Astrocyte (in vitro differentiated cells and primary cell): ENCODE measurements at regions not wholly inside any gene's neighbourhood (a gene's known extent, or its start where the extent isn't known, plus 50 kb on each side); places are given as distances from the start of the nearest gene placed in this dataset.

ENCODE experiments used
- DNase-seq: peaks from one replicate; pipeline ENCODE4 v3.0.0-alpha.2; 2010; ENCODE audit warnings: low read depth
- FAIRE-seq: peaks from 2 replicates; lab custom pipeline; 2011; peaks lifted over from hg19 to GRCh38; lab: Jason Lieb, UNC
- H2AFZ ChIP-seq: 2 replicates; pipeline ENCODE4 v1.6.0; 2012; ENCODE audit warnings: low read depth, low read length, inconsistent platforms
- H3K27ac ChIP-seq: 2 replicates; pipeline ENCODE4 v1.5.1; 2011; ENCODE audit warnings: low read depth, low read length, inconsistent platforms
- H3K27me3 ChIP-seq: 2 replicates; pipeline ENCODE4 v1.6.0; 2011; ENCODE audit warnings: low read length, inconsistent platforms; ENCODE audit not compliant: insufficient read depth
- H3K36me3 ChIP-seq: 2 replicates; pipeline ENCODE4 v1.5.1; 2011; ENCODE audit warnings: low read length, inconsistent platforms; ENCODE audit not compliant: insufficient read depth
- H3K4me1 ChIP-seq: 2 replicates; pipeline ENCODE4 v1.5.1; 2011; ENCODE audit warnings: low read length, inconsistent platforms; ENCODE audit not compliant: insufficient read depth
- H3K4me2 ChIP-seq: 2 replicates; pipeline ENCODE4 v1.6.0; 2012; ENCODE audit warnings: low read length, inconsistent platforms
- H3K4me3 ChIP-seq: 2 replicates; pipeline ENCODE4 v1.5.1; 2011; ENCODE audit warnings: low read depth, mild to moderate bottlenecking, low read length, inconsistent platforms; ENCODE audit not compliant: insufficient read depth
- H3K79me2 ChIP-seq: 2 replicates; pipeline ENCODE4 v1.6.0; 2012; ENCODE audit warnings: mild to moderate bottlenecking, low read length, inconsistent platforms; ENCODE audit not compliant: insufficient read depth
- H3K9ac ChIP-seq: 2 replicates; pipeline ENCODE4 v1.6.0; 2012; ENCODE audit warnings: mild to moderate bottlenecking, low read length, inconsistent platforms
- H3K9me3 ChIP-seq: 2 replicates; pipeline ENCODE4 v1.5.1; 2012; ENCODE audit warnings: low read depth, mild to moderate bottlenecking, low read length, inconsistent platforms; ENCODE audit not compliant: insufficient read depth
- H4K20me1 ChIP-seq: 2 replicates; pipeline ENCODE4 v1.6.0; 2012; ENCODE audit warnings: low read length, inconsistent platforms; ENCODE audit not compliant: insufficient read depth
- H3K27ac Mint-ChIP-seq: one replicate; pipeline ENCODE4 v1.8.0; 2021; ENCODE audit warnings: mild to moderate bottlenecking, mixed read lengths; ENCODE audit not compliant: unreplicated experiment
- H3K27me3 Mint-ChIP-seq: one replicate; pipeline ENCODE4 v1.8.0; 2021; ENCODE audit warnings: low read depth, mixed read lengths; ENCODE audit not compliant: unreplicated experiment
- H3K36me3 Mint-ChIP-seq: one replicate; pipeline ENCODE4 v1.8.0; 2021; ENCODE audit warnings: low read depth, mixed read lengths; ENCODE audit not compliant: unreplicated experiment
- H3K4me1 Mint-ChIP-seq: one replicate; pipeline ENCODE4 v1.8.0; 2021; ENCODE audit warnings: low read depth, mixed read lengths; ENCODE audit not compliant: unreplicated experiment
- H3K4me3 Mint-ChIP-seq: one replicate; pipeline ENCODE4 v1.8.0; 2021; ENCODE audit warnings: mild to moderate bottlenecking, moderate library complexity, mixed read lengths; ENCODE audit not compliant: unreplicated experiment
- H3K9me3 Mint-ChIP-seq: one replicate; pipeline ENCODE4 v1.8.0; 2021; ENCODE audit warnings: mild to moderate bottlenecking, mixed read lengths; ENCODE audit not compliant: unreplicated experiment
- EZH2 ChIP-seq: IDR thresholded peaks from 2 replicates; pipeline ENCODE4 v1.6.1; 2012; ENCODE audit warnings: mild to moderate bottlenecking, low read length, inconsistent platforms; ENCODE audit not compliant: insufficient read depth
- TF ChIP-seq, protein P1 (sequence below): IDR thresholded peaks from 2 replicates; pipeline ENCODE4 v1.5.1; 2011; ENCODE audit warnings: low read depth, mild to moderate bottlenecking, inconsistent platforms, low read length, moderate library complexity; ENCODE audit not compliant: insufficient read depth

DNA sequence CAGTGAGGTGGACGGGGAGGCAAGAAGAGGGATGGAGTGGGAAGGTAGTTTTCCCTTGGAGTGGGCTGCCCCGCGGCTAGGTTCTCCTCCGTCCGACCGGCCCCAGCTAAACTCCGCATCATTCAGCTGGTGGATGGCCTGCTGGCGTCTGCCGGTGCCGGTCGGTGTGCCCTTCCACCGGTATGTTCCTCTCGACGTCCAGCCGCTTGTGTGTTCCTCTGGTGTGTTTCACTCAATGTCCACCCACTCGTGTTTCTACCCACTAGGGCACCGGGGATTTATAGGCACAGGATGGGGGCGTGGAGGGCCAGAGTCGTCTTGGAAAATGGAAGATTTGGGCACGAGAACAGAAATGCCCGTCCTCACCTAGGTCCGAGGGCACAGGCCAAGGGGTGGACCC, 931.7 kb upstream of the B3GALT2 start:
- Mint-ChIP-seq H3K4me1 (no peaks in the 10 kb centered on the region), H3K9me3 (no peaks in the 10 kb centered on the region), H3K4me3 (no peak overlapping the region), H3K27me3 (no peaks in the 10 kb centered on the region), H3K36me3 (no peaks in the 10 kb centered on the region), H3K27ac (no peak overlapping the region)
- Histone ChIP-seq H3K27me3 (no peaks in the 10 kb centered on the region), H3K4me3 (no peak overlapping the region), H3K9ac (no peak overlapping the region), H3K9me3 (peaks cover 3% of the 10 kb centered on the region), H3K79me2 (no peaks in the 10 kb centered on the region), H3K36me3 (no peaks in the 10 kb centered on the region), H3K4me1 (no peaks in the 10 kb centered on the region), H3K27ac (no peak overlapping the region), H3K4me2 (no peak overlapping the region), H2AFZ (no peak overlapping the region), H4K20me1 (no peaks in the 10 kb centered on the region)
- FAIRE-seq (no peak), DNase-seq (no peak)
- TF ChIP-seq EZH2, result no peak
- TF ChIP-seq, protein P1, sequence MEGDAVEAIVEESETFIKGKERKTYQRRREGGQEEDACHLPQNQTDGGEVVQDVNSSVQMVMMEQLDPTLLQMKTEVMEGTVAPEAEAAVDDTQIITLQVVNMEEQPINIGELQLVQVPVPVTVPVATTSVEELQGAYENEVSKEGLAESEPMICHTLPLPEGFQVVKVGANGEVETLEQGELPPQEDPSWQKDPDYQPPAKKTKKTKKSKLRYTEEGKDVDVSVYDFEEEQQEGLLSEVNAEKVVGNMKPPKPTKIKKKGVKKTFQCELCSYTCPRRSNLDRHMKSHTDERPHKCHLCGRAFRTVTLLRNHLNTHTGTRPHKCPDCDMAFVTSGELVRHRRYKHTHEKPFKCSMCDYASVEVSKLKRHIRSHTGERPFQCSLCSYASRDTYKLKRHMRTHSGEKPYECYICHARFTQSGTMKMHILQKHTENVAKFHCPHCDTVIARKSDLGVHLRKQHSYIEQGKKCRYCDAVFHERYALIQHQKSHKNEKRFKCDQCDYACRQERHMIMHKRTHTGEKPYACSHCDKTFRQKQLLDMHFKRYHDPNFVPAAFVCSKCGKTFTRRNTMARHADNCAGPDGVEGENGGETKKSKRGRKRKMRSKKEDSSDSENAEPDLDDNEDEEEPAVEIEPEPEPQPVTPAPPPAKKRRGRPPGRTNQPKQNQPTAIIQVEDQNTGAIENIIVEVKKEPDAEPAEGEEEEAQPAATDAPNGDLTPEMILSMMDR, result no peak

DNA sequence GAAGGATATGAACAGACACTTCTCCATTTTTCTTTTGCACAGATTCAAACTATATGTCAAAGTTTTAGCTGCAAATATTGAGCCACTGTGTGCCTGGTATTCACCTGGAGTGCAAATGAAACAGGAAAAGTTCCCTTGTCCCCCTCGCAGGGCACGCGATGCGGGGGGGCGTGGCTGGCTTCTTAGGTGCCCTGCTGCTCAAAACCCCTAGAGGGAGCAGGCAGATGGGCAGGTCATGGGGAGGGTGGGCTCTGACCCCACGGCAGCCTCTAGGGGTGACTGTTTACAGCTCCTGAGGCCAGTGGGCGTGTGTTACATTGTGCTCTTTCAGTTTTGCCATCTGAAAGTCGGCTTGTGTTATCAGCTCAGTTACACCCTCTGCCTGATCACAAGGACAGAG, 931.2 kb upstream of the B3GALT2 start:
- no peak overlapping the region for H3K27ac Mint-ChIP-seq
- no peak overlapping the region for H2AFZ ChIP-seq
- peaks cover 3% of the 10 kb centered on the region for H3K9me3 ChIP-seq
- no peaks in the 10 kb centered on the region for H3K36me3 Mint-ChIP-seq
- no peaks in the 10 kb centered on the region for H3K27me3 Mint-ChIP-seq
- no peaks in the 10 kb centered on the region for H3K27me3 ChIP-seq
- FAIRE-seq (no peak), DNase-seq (no peak)
- no peak overlapping the region for H3K27ac ChIP-seq
- H3K9me3 Mint-ChIP-seq, result no peaks in the 10 kb centered on the region
- H3K36me3 ChIP-seq, result no peaks in the 10 kb centered on the region
- no peaks in the 10 kb centered on the region for H3K79me2 ChIP-seq
- no peak overlapping the region for H3K9ac ChIP-seq
- TF ChIP-seq, protein P1, result no peak
- TF ChIP-seq EZH2, result no peak
- no peaks in the 10 kb centered on the region for H3K4me1 Mint-ChIP-seq
- no peak overlapping the region for H3K4me2 ChIP-seq
- H3K4me3 Mint-ChIP-seq, result no peak overlapping the region
- no peaks in the 10 kb centered on the region for H3K4me1 ChIP-seq
- H3K4me3 ChIP-seq, result no peak overlapping the region
- no peaks in the 10 kb centered on the region for H4K20me1 ChIP-seq

DNA sequence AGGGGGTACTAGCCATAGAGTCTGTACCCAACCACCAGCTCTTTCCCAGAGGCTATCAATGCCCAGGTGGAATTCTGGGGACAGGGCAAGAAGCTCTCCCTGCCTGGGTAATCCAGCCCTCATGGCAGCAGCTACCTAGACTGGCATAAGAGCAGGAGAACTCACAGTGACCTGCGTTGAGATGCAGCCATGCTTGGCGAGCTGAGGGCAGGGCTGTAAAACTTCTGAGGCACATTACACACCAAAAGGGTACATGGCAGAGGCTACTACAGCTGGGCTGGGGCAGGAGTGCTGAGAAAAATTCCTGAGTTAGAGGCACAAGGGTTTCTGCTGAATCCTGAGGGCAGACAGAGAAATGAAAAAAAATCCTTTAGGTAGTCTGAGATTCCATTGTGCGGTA, 927.9 kb upstream of the B3GALT2 start:
- Histone ChIP-seq H3K4me1 (no peaks in the 10 kb centered on the region), H3K79me2 (no peaks in the 10 kb centered on the region), H3K27me3 (no peaks in the 10 kb centered on the region), H4K20me1 (no peaks in the 10 kb centered on the region), H3K4me2 (no peak overlapping the region), H3K27ac (no peak overlapping the region), H2AFZ (no peak overlapping the region), H3K9ac (no peak overlapping the region), H3K9me3 (peaks cover 3% of the 10 kb centered on the region), H3K4me3 (no peak overlapping the region), H3K36me3 (no peaks in the 10 kb centered on the region)
- Mint-ChIP-seq H3K4me1 (no peaks in the 10 kb centered on the region), H3K9me3 (no peaks in the 10 kb centered on the region), H3K27me3 (no peaks in the 10 kb centered on the region), H3K27ac (no peak overlapping the region), H3K36me3 (no peaks in the 10 kb centered on the region), H3K4me3 (no peak overlapping the region)
- DNase-seq (no peak), FAIRE-seq (no peak)
- no peak for TF ChIP-seq EZH2
- TF ChIP-seq, protein P1, result no peak
